Choroid plexus epithelial cell (primary cell): ENCODE measurements at regions not wholly inside any gene's neighbourhood (a gene's known extent, or its start where the extent isn't known, plus 50 kb on each side); places are given as distances from the start of the nearest gene placed in this dataset.
A peak's percentile ranks its signal among the peaks of the same experiment; 100 is the strongest.

Source experiments
- DNase-seq: peaks from one replicate; pipeline ENCODE4 v3.0.0-alpha.2; 2010; ENCODE audit warnings: low read depth
- H3K4me3 ChIP-seq: 2 replicates; pipeline ENCODE4 v1.5.1; 2011; ENCODE audit warnings: low read depth, mild to moderate bottlenecking, control low read depth, low read length, moderate library complexity
- CTCF ChIP-seq: conservative IDR thresholded peaks from 2 replicates; pipeline ENCODE4 v1.5.1; 2011; ENCODE audit warnings: low read depth, mild to moderate bottlenecking, control low read depth, inconsistent platforms, low read length, moderate library complexity

GRCh38 chr4:95641571-95641970 lies 92.8 kb upstream of the UNC5C start:
- DNase-seq = no peak
- TF ChIP-seq CTCF = no peak
- no peak overlapping the region for H3K4me3 ChIP-seq

DNA sequence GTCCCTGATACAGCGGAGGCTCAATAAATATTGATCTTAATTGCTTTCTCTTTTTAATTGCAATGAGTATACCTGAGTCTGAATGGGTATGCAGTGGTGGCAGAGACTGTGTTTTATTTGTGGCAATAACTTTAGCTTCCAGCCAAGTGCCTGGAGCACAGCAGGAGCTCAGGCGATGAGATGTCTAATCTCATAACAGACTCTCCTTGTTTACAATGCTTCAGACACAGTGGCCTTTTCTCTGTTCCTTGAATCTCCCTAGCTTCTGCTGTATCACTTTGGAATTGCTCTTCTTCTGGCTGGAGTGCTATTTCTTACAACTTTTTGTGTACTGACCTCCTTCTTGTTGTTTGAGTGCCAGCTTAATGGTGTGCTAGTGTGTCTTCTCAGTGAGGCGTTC lies 91.5 kb upstream of the UNC5C start:
- no peak for TF ChIP-seq CTCF
- DNase-seq = peak; percentile 38
- H3K4me3 ChIP-seq = no peak overlapping the region

GRCh38 chr4:95638920-95639501 lies 90.2 kb upstream of the UNC5C start:
- no peak for TF ChIP-seq CTCF
- DNase-seq = peak; percentile 55
- no peak overlapping the region for H3K4me3 ChIP-seq

- DNase-seq = peak; percentile 62
- H3K4me3 ChIP-seq = no peak overlapping the region
- peak; percentile 76 for TF ChIP-seq CTCF
Measured at GRCh38 chr4:95637043-95637600, 88.3 kb upstream of the UNC5C start.

DNA sequence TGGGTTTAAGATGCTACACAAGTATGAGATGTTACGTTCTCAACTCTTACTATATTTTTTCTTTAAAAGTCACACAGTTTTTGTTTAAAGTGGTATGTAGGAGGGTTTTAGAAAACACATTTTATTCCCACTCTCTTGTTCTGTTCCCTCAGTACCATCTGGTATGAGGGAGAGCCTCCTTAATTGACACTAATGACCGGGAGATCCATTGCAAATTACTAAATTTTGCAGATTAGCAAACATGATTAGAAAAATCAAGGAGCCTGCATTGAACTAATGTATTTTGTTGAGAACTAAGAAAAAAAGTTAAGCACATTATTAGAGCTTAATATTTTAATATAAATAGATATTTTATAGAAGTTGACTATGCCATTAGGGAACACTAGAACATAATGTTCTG lies 87.3 kb upstream of the UNC5C start:
- TF ChIP-seq CTCF = no peak
- H3K4me3 ChIP-seq = no peak overlapping the region
- DNase-seq = no peak

DNA sequence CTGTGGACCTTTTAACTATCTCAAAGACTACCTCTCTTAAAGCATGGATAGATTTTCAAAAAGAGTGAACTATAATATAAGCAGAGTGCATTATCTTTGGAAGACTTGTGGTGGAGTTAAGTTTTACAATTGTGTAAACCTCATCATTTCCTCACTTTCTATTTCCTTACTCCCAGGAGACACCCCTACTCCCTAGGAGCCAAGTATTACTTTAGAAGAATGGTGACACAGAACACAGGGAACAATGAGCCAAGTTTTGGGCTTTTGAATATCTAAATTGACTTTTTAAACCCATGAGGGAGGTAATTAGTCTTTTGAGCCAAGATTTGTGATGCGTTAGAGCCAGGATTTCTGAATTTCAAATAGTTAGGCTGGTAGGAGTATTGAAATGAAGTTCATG lies 78.9 kb upstream of the UNC5C start:
- DNase-seq = peak; percentile 4
- no peak for TF ChIP-seq CTCF
- H3K4me3 ChIP-seq = no peak overlapping the region

GRCh38 chr4:95627024-95627605 lies 78.3 kb upstream of the UNC5C start:
- no peak for DNase-seq
- H3K4me3 ChIP-seq = no peak overlapping the region
- TF ChIP-seq CTCF = no peak
